ENCODE measurements at regions not wholly inside any gene's neighbourhood (a gene's known extent, or its start where the extent isn't known, plus 50 kb on each side); places are given as distances from the start of the nearest gene placed in this dataset.

DNA sequence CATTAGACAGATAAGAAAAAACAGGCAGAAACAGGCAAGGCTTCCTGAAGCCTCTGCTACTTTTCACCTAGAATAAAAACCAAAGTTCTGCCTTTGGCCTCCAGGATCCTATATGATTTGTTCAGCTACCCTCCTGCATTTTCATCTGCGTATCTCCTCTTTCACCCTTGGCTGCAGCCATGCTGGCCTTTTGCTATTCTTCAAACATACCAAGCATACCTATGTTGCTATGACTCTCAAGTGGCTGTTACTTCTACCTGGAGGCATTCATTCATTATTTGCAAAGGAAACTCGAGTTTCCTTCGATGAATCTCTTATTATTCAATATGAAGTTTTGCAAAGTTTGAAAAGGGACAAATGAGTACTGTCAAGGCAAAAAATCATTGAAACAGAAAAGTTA, 106.4 kb upstream of the HNMT start:
- TF ChIP-seq TAF1 (IDR thresholded peaks at IDR 0.05; ENCODE audit: low read depth) (no peak), MXI1 (conservative IDR thresholded peaks at IDR 0.05; ENCODE audit: poor library complexity, severe bottlenecking) (no peak), SMC3 (conservative IDR thresholded peaks at IDR 0.05; ENCODE audit: poor library complexity) (no peak), POLR2AphosphoS5 (IDR thresholded peaks at IDR 0.05) (no peak), EZH2 (IDR thresholded peaks at IDR 0.05; ENCODE audit: borderline replicate concordance, insufficient read depth, low read length, poor library complexity, severe bottlenecking) (no peak), RAD21 (conservative IDR thresholded peaks at IDR 0.05) (no peak), EP300 (conservative IDR thresholded peaks at IDR 0.05; ENCODE audit: poor library complexity, severe bottlenecking) (no peak)
- TF ChIP-seq, protein P1, sequence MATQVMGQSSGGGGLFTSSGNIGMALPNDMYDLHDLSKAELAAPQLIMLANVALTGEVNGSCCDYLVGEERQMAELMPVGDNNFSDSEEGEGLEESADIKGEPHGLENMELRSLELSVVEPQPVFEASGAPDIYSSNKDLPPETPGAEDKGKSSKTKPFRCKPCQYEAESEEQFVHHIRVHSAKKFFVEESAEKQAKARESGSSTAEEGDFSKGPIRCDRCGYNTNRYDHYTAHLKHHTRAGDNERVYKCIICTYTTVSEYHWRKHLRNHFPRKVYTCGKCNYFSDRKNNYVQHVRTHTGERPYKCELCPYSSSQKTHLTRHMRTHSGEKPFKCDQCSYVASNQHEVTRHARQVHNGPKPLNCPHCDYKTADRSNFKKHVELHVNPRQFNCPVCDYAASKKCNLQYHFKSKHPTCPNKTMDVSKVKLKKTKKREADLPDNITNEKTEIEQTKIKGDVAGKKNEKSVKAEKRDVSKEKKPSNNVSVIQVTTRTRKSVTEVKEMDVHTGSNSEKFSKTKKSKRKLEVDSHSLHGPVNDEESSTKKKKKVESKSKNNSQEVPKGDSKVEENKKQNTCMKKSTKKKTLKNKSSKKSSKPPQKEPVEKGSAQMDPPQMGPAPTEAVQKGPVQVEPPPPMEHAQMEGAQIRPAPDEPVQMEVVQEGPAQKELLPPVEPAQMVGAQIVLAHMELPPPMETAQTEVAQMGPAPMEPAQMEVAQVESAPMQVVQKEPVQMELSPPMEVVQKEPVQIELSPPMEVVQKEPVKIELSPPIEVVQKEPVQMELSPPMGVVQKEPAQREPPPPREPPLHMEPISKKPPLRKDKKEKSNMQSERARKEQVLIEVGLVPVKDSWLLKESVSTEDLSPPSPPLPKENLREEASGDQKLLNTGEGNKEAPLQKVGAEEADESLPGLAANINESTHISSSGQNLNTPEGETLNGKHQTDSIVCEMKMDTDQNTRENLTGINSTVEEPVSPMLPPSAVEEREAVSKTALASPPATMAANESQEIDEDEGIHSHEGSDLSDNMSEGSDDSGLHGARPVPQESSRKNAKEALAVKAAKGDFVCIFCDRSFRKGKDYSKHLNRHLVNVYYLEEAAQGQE (IDR thresholded peaks at IDR 0.05; ENCODE audit: borderline replicate concordance): no peak
- TF ChIP-seq, protein P2, sequence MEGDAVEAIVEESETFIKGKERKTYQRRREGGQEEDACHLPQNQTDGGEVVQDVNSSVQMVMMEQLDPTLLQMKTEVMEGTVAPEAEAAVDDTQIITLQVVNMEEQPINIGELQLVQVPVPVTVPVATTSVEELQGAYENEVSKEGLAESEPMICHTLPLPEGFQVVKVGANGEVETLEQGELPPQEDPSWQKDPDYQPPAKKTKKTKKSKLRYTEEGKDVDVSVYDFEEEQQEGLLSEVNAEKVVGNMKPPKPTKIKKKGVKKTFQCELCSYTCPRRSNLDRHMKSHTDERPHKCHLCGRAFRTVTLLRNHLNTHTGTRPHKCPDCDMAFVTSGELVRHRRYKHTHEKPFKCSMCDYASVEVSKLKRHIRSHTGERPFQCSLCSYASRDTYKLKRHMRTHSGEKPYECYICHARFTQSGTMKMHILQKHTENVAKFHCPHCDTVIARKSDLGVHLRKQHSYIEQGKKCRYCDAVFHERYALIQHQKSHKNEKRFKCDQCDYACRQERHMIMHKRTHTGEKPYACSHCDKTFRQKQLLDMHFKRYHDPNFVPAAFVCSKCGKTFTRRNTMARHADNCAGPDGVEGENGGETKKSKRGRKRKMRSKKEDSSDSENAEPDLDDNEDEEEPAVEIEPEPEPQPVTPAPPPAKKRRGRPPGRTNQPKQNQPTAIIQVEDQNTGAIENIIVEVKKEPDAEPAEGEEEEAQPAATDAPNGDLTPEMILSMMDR (IDR thresholded peaks at IDR 0.05; ENCODE audit: poor library complexity, severe bottlenecking): no peak
- H3K9ac ChIP-seq (ENCODE audit: low read length): no peak overlapping the region
- H3F3A ChIP-seq (ENCODE audit: insufficient read depth, low read length, poor library complexity, severe bottlenecking): no peaks in the 10 kb centered on the region
- H3K4me3 ChIP-seq (ENCODE audit: low read length): no peak overlapping the region
- no peaks in the 10 kb centered on the region for H3K79me2 ChIP-seq (replicated peaks; ENCODE audit: insufficient read depth, low read length)
- no peak overlapping the region for H2AFZ ChIP-seq (ENCODE audit: low read depth, low read length)
- H3K4me2 ChIP-seq (ENCODE audit: low read length): no peak overlapping the region
- H3K9me2 ChIP-seq (ENCODE audit: insufficient read depth, low read length): no peaks in the 10 kb centered on the region
- H3K9me3 ChIP-seq (ENCODE audit: low read length): no peaks in the 10 kb centered on the region
- no peaks in the 10 kb centered on the region for H3K27me3 ChIP-seq (ENCODE audit: insufficient read depth, low read depth, low read length)
- no peak overlapping the region for H3K27ac ChIP-seq (ENCODE audit: low read length)
- no peaks in the 10 kb centered on the region for H3K36me3 ChIP-seq (ENCODE audit: insufficient read depth, low read length)
- no peaks in the 10 kb centered on the region for H4K20me1 ChIP-seq (ENCODE audit: insufficient read depth)

DNA sequence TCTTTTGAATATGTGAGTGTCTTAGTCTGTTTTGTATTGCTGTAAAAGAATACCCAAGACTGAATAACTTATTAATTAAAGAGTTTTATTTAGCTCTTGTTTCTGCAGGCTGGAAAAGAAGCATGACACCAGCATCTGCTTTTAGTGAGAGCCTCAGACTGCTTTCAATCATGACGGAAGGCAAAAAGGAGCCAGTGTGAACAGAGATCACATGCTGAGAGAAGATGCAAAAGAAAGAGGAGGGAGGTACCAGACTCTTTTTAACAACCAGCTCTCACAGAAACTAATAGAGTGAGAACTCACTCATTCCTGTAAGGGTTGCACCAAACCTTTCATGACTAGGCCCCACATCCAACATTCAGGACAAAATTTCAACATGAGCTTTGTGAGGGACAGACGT, 101.6 kb upstream of the HNMT start:
- Histone ChIP-seq H3K4me2 (ENCODE audit: low read length) (no peak overlapping the region), H2AFZ (ENCODE audit: low read depth, low read length) (no peak overlapping the region), H3K4me3 (ENCODE audit: low read length) (no peak overlapping the region), H3K9me3 (ENCODE audit: low read length) (no peaks in the 10 kb centered on the region), H3K27me3 (ENCODE audit: insufficient read depth, low read depth, low read length) (no peaks in the 10 kb centered on the region), H3K9me2 (ENCODE audit: insufficient read depth, low read length) (no peaks in the 10 kb centered on the region), H3K36me3 (ENCODE audit: insufficient read depth, low read length) (no peaks in the 10 kb centered on the region), H4K20me1 (ENCODE audit: insufficient read depth) (no peaks in the 10 kb centered on the region), H3K9ac (ENCODE audit: low read length) (no peak overlapping the region), H3F3A (ENCODE audit: insufficient read depth, low read length, poor library complexity, severe bottlenecking) (no peaks in the 10 kb centered on the region), H3K27ac (ENCODE audit: low read length) (no peak overlapping the region), H3K79me2 (replicated peaks; ENCODE audit: insufficient read depth, low read length) (no peaks in the 10 kb centered on the region)
- TF ChIP-seq MXI1 (conservative IDR thresholded peaks at IDR 0.05; ENCODE audit: poor library complexity, severe bottlenecking) (no peak), EP300 (conservative IDR thresholded peaks at IDR 0.05; ENCODE audit: poor library complexity, severe bottlenecking) (no peak), SMC3 (conservative IDR thresholded peaks at IDR 0.05; ENCODE audit: poor library complexity) (no peak), RAD21 (conservative IDR thresholded peaks at IDR 0.05) (no peak), EZH2 (IDR thresholded peaks at IDR 0.05; ENCODE audit: borderline replicate concordance, insufficient read depth, low read length, poor library complexity, severe bottlenecking) (no peak), POLR2AphosphoS5 (IDR thresholded peaks at IDR 0.05) (no peak)
- TF ChIP-seq, protein P1 (IDR thresholded peaks at IDR 0.05; ENCODE audit: borderline replicate concordance): no peak
- TF ChIP-seq, protein P2 (IDR thresholded peaks at IDR 0.05; ENCODE audit: poor library complexity, severe bottlenecking): no peak
